ENCODE measurements at regions not wholly inside any gene's neighbourhood (a gene's known extent, or its start where the extent isn't known, plus 50 kb on each side); places are given as distances from the start of the nearest gene placed in this dataset.

GRCh38 chr2:71831193-71831577 lies 316.5 kb downstream of the CYP26B1 start:
- no peaks in the 10 kb centered on the region for H3K9me3 ChIP-seq (ENCODE audit: low read depth)
- H3K4me1 ChIP-seq (ENCODE audit: insufficient read depth), result peaks cover 8% of the 10 kb centered on the region
- no peak overlapping the region for H3K4me3 ChIP-seq
- no peaks in the 10 kb centered on the region for H3K9me2 ChIP-seq (replicated peaks; ENCODE audit: insufficient read depth)
- no peak overlapping the region for H3K4me2 ChIP-seq
- no peaks in the 10 kb centered on the region for H3K27me3 ChIP-seq
- H3K79me2 ChIP-seq, result no peaks in the 10 kb centered on the region
- TF ChIP-seq CTCF (IDR thresholded peaks at IDR 0.05; ENCODE audit: poor library complexity) (no peak), EZH2 (IDR thresholded peaks at IDR 0.05; ENCODE audit: borderline replicate concordance) (no peak), EZH2phosphoT487 (IDR thresholded peaks at IDR 0.05; ENCODE audit: low read depth, severe bottlenecking, unreplicated experiment) (no peak)
- no peaks in the 10 kb centered on the region for H4K20me1 ChIP-seq (ENCODE audit: insufficient read depth, poor library complexity, severe bottlenecking)
- H2AFZ ChIP-seq, result no peak overlapping the region
- peak; percentile 51 for DNase-seq (ENCODE audit: low spot score)
- WGBS (ENCODE audit: low lambda C conversion rate, missing lambda C conversion rate), result 57% methylated on average over 7 of the region's 7 CpGs
- no peak overlapping the region for H3K27ac ChIP-seq
- no peaks in the 10 kb centered on the region for H3K36me3 ChIP-seq (replicated peaks; ENCODE audit: insufficient read depth, low read depth)

- H3K27me3 ChIP-seq, result no peaks in the 10 kb centered on the region
- H4K20me1 ChIP-seq (ENCODE audit: insufficient read depth, poor library complexity, severe bottlenecking), result no peaks in the 10 kb centered on the region
- WGBS (ENCODE audit: low lambda C conversion rate, missing lambda C conversion rate), result 79% methylated on average over 9 of the region's 9 CpGs
- H3K4me2 ChIP-seq, result no peak overlapping the region
- peaks cover 8% of the 10 kb centered on the region for H3K4me1 ChIP-seq (ENCODE audit: insufficient read depth)
- H3K36me3 ChIP-seq (replicated peaks; ENCODE audit: insufficient read depth, low read depth), result no peaks in the 10 kb centered on the region
- no peak overlapping the region for H2AFZ ChIP-seq
- no peaks in the 10 kb centered on the region for H3K79me2 ChIP-seq
- no peaks in the 10 kb centered on the region for H3K9me3 ChIP-seq (ENCODE audit: low read depth)
- no peak for DNase-seq (ENCODE audit: low spot score)
- H3K4me3 ChIP-seq, result no peak overlapping the region
- peak overlapping the region; percentile 23 for H3K27ac ChIP-seq
- TF ChIP-seq EZH2phosphoT487 (IDR thresholded peaks at IDR 0.05; ENCODE audit: low read depth, severe bottlenecking, unreplicated experiment), result no peak
- TF ChIP-seq EZH2 (IDR thresholded peaks at IDR 0.05; ENCODE audit: borderline replicate concordance), result no peak
- TF ChIP-seq CTCF (IDR thresholded peaks at IDR 0.05; ENCODE audit: poor library complexity), result no peak
- H3K9me2 ChIP-seq (replicated peaks; ENCODE audit: insufficient read depth), result no peaks in the 10 kb centered on the region
These were observed 317.0 kb downstream of the CYP26B1 start for GRCh38 chr2:71830497-71831192.

- no peak overlapping the region for H3K4me3 ChIP-seq
- no peaks in the 10 kb centered on the region for H3K9me2 ChIP-seq (replicated peaks; ENCODE audit: insufficient read depth)
- DNase-seq (ENCODE audit: low spot score), result no peak
- H3K4me2 ChIP-seq, result no peak overlapping the region
- no peaks in the 10 kb centered on the region for H3K9me3 ChIP-seq (ENCODE audit: low read depth)
- H3K27ac ChIP-seq, result no peak overlapping the region
- no peaks in the 10 kb centered on the region for H3K36me3 ChIP-seq (replicated peaks; ENCODE audit: insufficient read depth, low read depth)
- H3K79me2 ChIP-seq, result no peaks in the 10 kb centered on the region
- H2AFZ ChIP-seq, result no peak overlapping the region
- H3K4me1 ChIP-seq (ENCODE audit: insufficient read depth), result peaks cover 8% of the 10 kb centered on the region
- H4K20me1 ChIP-seq (ENCODE audit: insufficient read depth, poor library complexity, severe bottlenecking), result no peaks in the 10 kb centered on the region
- H3K27me3 ChIP-seq, result no peaks in the 10 kb centered on the region
- TF ChIP-seq EZH2phosphoT487 (IDR thresholded peaks at IDR 0.05; ENCODE audit: low read depth, severe bottlenecking, unreplicated experiment) (no peak), CTCF (IDR thresholded peaks at IDR 0.05; ENCODE audit: poor library complexity) (no peak), EZH2 (IDR thresholded peaks at IDR 0.05; ENCODE audit: borderline replicate concordance) (no peak)
- 97% methylated on average over 6 of the region's 6 CpGs for WGBS (ENCODE audit: low lambda C conversion rate, missing lambda C conversion rate)
These were observed 318.7 kb downstream of the CYP26B1 start for GRCh38 chr2:71829008-71829407.

All from hepatocyte (in vitro differentiated cells).